Smooth muscle cell (in vitro differentiated cells): ENCODE measurements at regions not wholly inside any gene's neighbourhood (a gene's known extent, or its start where the extent isn't known, plus 50 kb on each side); places are given as distances from the start of the nearest gene placed in this dataset.

ENCODE experiments used
- DNase-seq: peaks from one replicate; lab custom pipeline; 2025; ENCODE audit not compliant: unreplicated experiment; lab: John Stamatoyannopoulos, UW
- H2AFZ ChIP-seq: fragments of 200-600 bp; sonication (generic); 2 replicates; pipeline ENCODE4 v1.6.0; 2016; ENCODE audit warnings: antibody characterized with exemption, low read depth, mild to moderate bottlenecking
- H3F3A ChIP-seq: fragments of 200-600 bp; sonication (generic); 2 replicates; pipeline ENCODE4 v1.6.0; 2017; ENCODE audit warnings: antibody characterized with exemption, low read depth
- H3K27ac ChIP-seq: fragments of 200-600 bp; sonication (generic); 2 replicates; pipeline ENCODE4 v1.5.1; 2016; ENCODE audit warnings: low read depth, mild to moderate bottlenecking
- H3K27me3 ChIP-seq: fragments of 200-600 bp; sonication (generic); 2 replicates; pipeline ENCODE4 v1.6.1; 2016; ENCODE audit warnings: low read depth, mild to moderate bottlenecking
- H3K36me3 ChIP-seq: fragments of 200-600 bp; sonication (generic); 2 replicates; pipeline ENCODE4 v1.5.1; 2016; ENCODE audit warnings: low read depth
- H3K4me1 ChIP-seq: fragments of 200-600 bp; sonication (generic); 2 replicates; pipeline ENCODE4 v1.5.1; 2016; ENCODE audit warnings: low read depth
- H3K4me2 ChIP-seq: fragments of 200-600 bp; sonication (generic); 2 replicates; pipeline ENCODE4 v1.6.0; 2016; ENCODE audit warnings: mild to moderate bottlenecking
- H3K4me3 ChIP-seq: fragments of 200-600 bp; sonication (generic); 2 replicates; pipeline ENCODE4 v1.5.1; 2016; ENCODE audit warnings: mild to moderate bottlenecking
- H3K79me2 ChIP-seq: fragments of 200-600 bp; sonication (generic); 2 replicates; pipeline ENCODE4 v1.6.0; 2016; ENCODE audit warnings: low read depth, mild to moderate bottlenecking
- H3K9ac ChIP-seq: fragments of 200-600 bp; sonication (generic); 2 replicates; pipeline ENCODE4 v1.6.0; 2016; ENCODE audit warnings: low read depth
- H3K9me3 ChIP-seq: fragments of 200-600 bp; sonication (generic); replicated peaks from 2 replicates; pipeline ENCODE4 v1.5.1; 2016; ENCODE audit warnings: low read depth
- H4K20me1 ChIP-seq: fragments of 200-600 bp; sonication (generic); 2 replicates; pipeline ENCODE4 v1.6.0; 2016; ENCODE audit warnings: low read depth
- CTCF ChIP-seq: fragments of 200-600 bp; sonication (generic); IDR thresholded peaks from 2 replicates; pipeline ENCODE4 v1.5.1; 2017; ENCODE audit warnings: borderline replicate concordance, mild to moderate bottlenecking, antibody characterized with exemption; ENCODE audit not compliant: insufficient read depth, poor library complexity, severe bottlenecking
- WGBS: methylation state at CpG from one replicate; pipeline ENCODE4 v1.1.7; 2016; ENCODE audit warnings: low lambda C conversion rate; 5-methylcytosine and 5-hydroxymethylcytosine counted together

GRCh38 chr2:185215497-185215896 is 523.1 kb upstream of the FSIP2 start:
- Histone ChIP-seq H3K27ac (no peak overlapping the region), H3K9me3 (no peaks in the 10 kb centered on the region), H3K4me1 (no peaks in the 10 kb centered on the region), H3K9ac (no peak overlapping the region), H3K27me3 (no peaks in the 10 kb centered on the region), H3K4me2 (no peak overlapping the region), H2AFZ (no peak overlapping the region), H4K20me1 (no peaks in the 10 kb centered on the region), H3K79me2 (no peaks in the 10 kb centered on the region), H3K36me3 (no peaks in the 10 kb centered on the region), H3K4me3 (no peak overlapping the region), H3F3A (no peaks in the 10 kb centered on the region)
- no peak for TF ChIP-seq CTCF
- DNase-seq = no peak
- 66% methylated on average over 3 of the region's 3 CpGs for WGBS

- Histone ChIP-seq H3K9me3 (no peaks in the 10 kb centered on the region), H3K4me1 (no peaks in the 10 kb centered on the region), H3K4me3 (no peak overlapping the region), H3K9ac (no peak overlapping the region), H3K27ac (no peak overlapping the region), H3K79me2 (no peaks in the 10 kb centered on the region), H3K27me3 (no peaks in the 10 kb centered on the region), H3K4me2 (no peak overlapping the region), H3F3A (no peaks in the 10 kb centered on the region), H4K20me1 (no peaks in the 10 kb centered on the region), H2AFZ (no peak overlapping the region), H3K36me3 (no peaks in the 10 kb centered on the region)
- no peak for TF ChIP-seq CTCF
- WGBS = 70% methylated on average over 3 of the region's 3 CpGs
- DNase-seq = no peak
Observed at GRCh38 chr2:185219981-185220380, 518.6 kb upstream of the FSIP2 start.

GRCh38 chr2:185222311-185222710 is 516.3 kb upstream of the FSIP2 start:
- Histone ChIP-seq H3K27ac (no peak overlapping the region), H3K4me2 (no peak overlapping the region), H3K36me3 (no peaks in the 10 kb centered on the region), H4K20me1 (no peaks in the 10 kb centered on the region), H3K9me3 (no peaks in the 10 kb centered on the region), H3K79me2 (no peaks in the 10 kb centered on the region), H3K4me3 (no peak overlapping the region), H3K4me1 (no peaks in the 10 kb centered on the region), H2AFZ (no peak overlapping the region), H3K27me3 (no peaks in the 10 kb centered on the region), H3K9ac (no peak overlapping the region), H3F3A (no peaks in the 10 kb centered on the region)
- no peak for DNase-seq
- TF ChIP-seq CTCF = no peak
- WGBS = 81% methylated on average over 1 of the region's 1 CpG

DNA sequence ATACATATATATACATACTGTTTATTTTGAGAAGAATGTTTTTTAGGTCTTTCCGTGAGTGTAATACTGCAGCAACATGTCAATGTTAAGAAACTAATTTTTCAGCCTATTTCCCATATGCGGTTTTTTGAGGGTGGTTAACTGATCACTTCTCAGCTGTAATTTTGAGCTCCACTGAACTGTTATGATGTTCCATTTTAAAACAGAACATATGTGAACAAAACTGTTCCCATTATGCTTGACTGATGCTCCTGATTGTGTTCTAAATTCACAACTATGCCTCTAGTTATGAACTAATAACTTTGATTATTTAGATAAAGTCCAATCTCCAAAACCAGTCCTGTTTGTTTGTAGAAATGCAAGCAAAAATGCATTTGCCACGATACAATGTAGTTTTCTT is 511.2 kb upstream of the FSIP2 start:
- Histone ChIP-seq H3K9ac (no peak overlapping the region), H4K20me1 (no peaks in the 10 kb centered on the region), H3F3A (no peaks in the 10 kb centered on the region), H2AFZ (no peak overlapping the region), H3K36me3 (no peaks in the 10 kb centered on the region), H3K4me3 (no peak overlapping the region), H3K4me2 (no peak overlapping the region), H3K79me2 (no peaks in the 10 kb centered on the region), H3K27ac (no peak overlapping the region), H3K4me1 (no peaks in the 10 kb centered on the region), H3K9me3 (no peaks in the 10 kb centered on the region), H3K27me3 (no peaks in the 10 kb centered on the region)
- 76% methylated on average over 3 of the region's 3 CpGs for WGBS
- no peak for DNase-seq
- no peak for TF ChIP-seq CTCF
